Ureter (tissue), 1 donor: ENCODE measurements at regions not wholly inside any gene's neighbourhood (a gene's known extent, or its start where the extent isn't known, plus 50 kb on each side); places are given as distances from the start of the nearest gene placed in this dataset.

Source experiments
- DNase-seq: peaks from one replicate; pipeline ENCODE4 v3.0.0-alpha.2; 2020; ENCODE audit warnings: low spot score
- donor health status: DM: yes; HTN: yes; CAD: no.

DNA sequence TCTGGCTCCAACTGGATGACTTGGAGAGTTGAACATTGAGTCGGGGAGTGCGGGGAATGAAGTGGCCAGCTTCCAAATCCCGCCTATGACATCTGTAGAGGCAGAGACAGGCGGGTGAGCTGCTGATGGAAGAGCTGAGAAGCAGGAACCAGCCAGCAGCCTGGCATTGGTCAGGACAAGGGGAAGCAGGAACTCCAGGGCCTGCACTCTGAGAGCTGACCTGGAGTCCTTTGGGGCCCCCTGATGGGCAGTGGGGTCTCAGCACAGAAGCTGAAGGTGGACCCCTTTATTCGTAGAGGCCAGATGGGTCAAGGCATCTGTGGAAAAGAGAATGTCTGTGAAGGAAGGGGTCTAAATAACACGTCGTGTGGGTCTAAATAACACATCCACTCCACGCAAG is 57.0 kb downstream of the SEC61G start:
- no peak for DNase-seq

DNA sequence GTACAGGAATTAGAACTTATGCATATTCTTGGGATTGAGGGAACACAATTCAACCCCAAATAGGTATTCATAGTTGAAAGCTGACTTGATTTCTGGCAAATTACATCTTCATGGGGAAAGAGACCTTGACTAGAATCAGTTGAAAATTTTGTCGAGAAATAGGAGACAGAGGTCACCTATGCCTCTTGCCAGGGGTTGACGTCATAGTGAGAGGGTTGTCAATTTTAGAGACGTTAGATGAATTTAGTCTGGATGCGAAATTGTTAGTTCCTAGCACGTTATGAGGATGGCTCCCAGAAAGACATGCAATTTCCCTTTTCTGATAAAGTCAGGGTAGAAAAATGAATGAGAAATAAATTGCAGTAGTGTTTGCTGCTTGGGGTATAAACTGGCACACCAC is 59.3 kb downstream of the SEC61G start:
- DNase-seq, result no peak

DNA sequence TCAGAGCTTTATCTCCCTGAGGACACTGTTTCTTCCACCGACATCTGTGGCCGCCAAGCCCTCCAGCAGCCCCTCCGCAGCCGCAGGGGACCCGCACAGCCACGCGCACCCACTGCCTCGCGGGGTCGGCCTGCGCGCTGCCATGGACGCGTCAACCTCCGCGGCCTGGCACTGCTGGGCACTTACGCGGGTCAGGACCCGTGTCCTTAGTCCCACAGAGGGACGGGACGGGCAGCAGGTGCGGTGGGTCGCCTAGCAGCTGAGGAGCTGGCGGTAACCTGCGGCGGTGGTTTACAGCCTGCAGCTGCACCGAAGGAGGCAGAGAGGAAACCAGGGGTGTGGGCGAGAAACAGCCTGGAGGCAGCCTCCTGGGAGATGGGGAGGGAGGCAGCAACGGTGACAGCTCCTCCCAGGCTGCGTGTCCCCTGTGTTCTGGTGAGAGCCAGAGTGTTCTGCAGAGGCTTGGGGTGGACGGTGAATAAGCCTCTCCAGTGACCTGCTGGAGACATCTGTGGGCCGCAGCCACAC is 61.3 kb downstream of the SEC61G start:
- no peak for DNase-seq

DNA sequence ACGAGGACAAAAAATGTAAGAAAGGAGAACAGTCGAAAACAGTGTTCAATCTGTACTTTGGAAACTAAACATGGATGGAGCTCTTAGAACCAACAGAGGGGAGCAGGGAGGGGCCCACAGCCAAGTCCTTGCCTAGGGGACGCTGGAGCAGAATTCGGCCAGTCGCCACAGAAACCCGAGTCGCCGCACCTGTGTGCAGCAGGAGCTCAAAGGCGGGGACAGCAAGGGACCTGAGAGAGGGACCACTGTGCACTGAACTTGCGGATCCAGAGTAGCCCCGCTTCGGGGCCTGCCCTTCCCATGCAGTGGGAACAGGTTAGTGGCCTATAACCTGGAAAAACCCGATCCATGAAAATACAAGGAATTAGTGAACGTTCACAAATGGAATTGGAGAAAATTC is 68.1 kb downstream of the SEC61G start:
- DNase-seq, result no peak

DNA sequence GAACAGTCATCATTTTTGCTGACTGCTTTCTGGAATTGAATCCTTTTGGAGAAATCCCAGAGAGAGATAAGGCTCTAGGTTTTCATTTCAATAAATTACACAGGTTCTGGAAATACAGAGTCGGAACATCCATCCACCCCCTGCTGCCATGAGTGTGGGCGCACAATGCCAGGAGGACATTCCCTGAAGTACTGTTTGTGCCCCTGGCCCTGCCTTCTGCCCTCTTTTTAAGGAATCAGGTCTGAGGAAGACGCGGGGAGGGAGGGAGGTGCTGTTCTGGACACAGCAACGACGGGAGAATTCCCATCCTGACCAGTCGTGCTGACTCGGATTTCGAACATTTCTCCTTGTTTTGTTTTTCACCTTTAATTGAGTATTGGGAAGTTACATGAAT is 69.0 kb downstream of the SEC61G start:
- DNase-seq, result no peak

DNA sequence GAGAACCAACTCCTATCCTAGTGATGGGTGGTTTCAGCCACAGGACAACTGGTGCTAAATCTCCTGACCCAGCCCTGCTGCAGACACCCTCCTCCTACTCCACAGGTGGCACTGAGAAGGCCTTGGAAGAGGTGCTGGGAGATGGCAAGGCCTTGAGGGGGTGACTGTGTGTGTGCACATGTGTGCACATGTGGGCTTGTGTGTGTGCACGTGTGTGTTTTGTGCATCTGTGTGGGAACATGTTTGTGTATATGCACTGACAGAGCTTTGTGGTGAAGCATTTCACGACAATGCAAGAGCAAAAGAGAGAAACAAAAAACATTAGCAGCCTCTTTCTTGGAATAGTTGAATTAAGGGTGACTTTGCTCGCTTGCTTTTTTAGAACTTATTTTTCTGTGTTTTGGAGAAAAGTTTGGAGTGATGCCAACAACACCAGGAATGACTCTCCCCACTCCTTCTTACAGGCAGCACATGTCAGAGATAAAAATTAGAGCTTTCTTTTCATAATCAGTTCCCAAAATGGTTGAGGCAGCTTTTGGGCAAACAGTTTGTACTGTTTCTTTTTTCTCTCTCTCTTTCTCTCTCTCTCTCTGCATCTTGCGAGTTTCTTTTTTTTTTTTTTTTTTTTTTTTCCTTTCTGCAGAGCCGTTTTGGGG is 69.5 kb downstream of the SEC61G start:
- no peak for DNase-seq

DNA sequence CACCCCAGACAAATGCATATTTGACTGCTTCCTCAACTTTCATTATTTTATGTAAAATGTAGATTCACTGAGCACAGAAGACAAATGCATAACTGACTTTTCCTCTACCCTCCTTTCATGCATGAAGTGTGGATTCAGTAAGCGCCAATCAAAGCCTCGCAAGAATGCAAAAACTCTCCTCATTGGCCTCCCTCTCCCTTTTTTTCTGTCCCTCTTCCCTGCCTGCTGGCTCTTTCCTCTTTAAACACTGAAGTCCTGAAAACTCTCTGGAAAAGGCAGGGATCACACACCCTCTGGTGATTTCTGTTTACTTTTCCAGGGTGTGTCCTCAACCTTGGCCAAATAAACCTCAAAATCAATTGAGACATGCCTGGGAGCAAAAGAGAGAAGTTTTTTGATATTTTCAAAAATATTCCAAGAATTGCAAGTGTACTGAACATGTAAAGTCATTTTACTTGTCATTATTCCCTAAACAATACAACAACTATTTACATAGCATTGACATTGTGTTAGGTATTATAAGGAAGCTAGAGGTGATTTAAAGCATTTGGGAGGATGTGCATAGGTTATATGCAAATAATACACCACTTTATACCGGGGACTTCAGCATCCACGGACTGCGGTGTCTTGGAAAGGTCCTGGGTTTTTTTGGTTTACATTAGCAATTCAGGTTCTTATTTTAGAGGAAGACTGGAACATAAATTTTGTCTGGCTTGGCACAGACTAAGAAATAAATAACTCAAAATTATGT is 71.4 kb downstream of the SEC61G start:
- no peak for DNase-seq

DNA sequence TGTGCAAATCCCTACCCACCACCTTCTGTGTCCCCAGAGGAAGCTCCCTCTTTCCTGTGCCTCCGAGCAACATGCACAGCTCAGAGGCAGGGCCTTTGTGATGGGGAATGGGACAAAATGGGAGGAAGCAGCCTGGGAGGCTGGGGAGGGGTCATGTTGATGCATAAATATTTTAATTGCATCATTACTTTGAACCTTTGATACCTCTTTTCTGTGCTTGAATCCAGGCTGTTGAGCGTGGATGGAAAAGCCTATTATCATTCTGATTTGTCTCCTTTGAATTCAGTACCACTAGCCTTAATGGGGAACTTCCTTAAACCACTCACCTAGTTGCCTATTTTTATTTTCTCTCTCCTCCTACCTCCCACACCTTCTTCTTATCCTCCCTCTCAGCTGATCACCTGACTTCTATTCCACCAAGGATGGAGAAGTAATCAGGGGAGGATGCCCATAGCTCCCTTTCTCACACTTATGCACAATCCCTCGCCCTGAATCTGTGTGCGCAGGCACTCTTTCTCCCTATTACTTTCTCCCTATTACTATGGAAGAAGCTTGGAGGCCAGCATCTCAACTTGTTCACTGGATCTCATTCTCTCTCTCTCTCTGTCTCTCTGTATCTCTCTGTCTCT is 78.5 kb downstream of the SEC61G start:
- no peak for DNase-seq

DNA sequence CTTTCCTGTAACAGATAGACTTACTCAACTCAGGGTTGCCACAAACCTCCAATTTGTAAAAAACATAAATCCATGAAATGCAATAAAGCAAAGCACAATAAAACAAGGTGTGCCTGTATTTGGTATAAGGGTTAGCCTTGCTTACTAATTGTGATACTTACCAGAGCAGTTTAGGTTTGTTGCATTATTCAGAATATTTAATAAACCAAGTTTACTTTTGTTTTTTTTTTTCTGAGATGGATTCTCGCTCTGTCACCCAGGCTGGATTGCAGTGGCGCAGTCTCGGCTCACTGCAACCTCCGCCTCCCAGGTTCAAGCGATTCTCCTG is 79.6 kb downstream of the SEC61G start:
- no peak for DNase-seq

DNA sequence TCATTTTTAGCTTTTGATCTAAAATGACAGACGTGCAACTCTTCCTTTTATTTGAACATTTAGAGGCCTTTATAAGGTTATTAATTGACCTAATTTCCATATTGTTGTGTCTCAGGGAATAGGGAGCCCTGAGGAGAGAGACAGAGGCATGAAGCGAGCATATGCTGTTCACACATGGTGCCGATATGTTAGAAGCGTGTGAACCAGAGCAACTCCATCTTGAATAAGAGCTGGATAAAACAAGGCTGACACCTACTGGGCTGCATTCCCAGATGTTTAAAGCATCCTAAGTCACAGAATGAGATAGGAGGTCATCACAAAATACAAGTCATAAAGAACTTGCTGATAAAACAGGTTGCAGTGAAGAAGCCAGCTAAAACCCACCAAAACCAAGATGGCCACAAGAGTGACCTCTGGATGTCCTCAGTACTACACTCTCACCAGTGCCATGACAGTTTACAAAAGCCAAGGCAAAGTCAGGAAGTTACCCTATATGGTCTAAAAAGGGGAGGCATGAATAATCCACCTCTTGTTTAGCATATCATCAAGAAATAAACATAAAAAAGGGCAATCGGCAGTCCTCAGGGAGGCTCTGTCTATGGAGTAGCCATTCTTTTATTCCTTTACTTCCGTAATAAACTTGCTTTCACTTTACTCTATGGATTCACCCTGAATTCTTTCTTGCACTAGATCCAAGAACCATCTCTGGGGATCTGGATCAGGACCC is 80.1 kb downstream of the SEC61G start:
- DNase-seq, result no peak

DNA sequence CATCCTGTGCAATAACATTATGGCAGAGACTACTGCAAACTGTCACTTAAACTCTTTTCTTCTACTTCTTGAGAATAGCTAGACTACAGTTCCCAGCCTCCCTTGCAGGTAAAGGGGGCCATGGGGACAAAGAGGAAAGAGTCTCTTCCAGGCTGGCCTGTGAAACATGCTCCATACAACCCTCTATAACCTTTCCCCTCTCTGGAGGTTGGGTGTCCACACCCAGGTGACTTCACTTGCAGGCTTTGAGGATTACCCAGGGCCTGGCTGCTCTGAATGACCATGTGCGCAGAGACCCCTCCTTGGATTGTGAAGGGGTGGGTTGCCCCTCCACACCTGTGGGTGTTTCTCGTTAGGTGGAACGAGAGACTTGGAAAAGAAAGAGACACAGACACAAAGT is 84.1 kb downstream of the SEC61G start:
- no peak for DNase-seq

DNA sequence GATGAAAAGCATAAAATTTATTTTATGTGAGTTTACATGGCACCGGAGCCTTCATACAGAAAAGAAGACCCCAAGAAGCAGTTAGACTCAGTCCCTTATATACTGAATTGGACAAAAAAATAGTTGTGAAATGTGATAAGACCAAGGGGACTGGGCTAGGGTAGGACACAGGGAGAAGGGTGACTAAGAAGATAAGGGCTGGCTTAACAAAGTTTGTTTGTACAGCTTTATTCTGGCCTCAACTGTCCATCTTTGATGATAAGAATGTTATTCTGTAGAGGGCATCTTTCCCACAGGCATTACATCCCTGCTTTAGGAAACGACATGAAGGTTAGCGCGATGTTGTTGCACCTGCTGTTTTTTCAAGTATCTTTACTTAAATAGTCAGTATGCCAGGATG is 86.5 kb downstream of the SEC61G start:
- no peak for DNase-seq

DNA sequence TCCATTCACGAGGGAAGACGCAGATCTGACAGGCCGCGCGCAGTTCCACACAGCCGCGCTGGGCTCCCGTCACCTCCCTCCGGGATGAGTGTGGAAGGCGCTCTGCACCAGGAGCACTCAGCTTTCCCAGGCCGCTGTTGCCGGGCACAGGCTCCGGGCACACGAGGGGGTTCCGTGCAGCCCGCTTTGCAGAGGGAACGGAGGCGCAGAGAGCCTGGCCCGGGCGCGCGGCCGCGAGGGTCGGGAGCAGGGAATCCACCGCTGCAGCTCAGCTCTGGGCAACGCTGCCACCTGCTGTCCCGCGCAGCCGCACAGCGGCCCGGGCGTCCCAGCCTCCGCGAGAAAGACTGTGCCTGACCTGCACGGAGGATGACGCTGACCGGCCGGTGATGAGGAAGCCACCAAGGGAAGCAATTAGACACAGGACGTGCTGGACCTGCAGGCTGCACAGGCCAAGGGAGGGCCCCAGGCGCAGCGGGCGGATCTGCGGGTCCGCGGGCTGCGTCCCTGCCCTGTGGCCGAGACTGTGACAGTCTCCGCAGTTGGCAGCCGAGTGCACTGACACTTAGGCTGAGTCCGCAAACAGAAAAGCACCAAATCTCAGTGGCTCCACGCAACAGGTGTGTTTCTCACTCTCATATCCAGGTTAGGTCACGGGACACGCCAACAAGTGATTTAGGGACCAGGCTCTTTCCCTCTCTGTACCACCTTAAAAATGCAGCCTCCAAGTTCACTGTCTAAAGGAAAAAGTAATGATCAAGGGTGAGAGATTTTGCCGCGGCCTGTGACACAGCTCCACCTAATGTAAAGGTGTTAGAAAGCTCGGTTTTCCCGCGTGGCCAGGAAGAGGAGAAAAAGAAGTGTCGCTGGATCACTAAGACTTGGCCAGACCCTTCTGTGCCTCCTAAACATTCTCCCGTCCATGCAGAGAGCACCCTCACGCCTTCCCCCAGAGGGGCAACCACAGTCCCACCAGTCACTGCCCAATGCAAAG is 94.5 kb downstream of the SEC61G start:
- peak; percentile 67 for DNase-seq

DNA sequence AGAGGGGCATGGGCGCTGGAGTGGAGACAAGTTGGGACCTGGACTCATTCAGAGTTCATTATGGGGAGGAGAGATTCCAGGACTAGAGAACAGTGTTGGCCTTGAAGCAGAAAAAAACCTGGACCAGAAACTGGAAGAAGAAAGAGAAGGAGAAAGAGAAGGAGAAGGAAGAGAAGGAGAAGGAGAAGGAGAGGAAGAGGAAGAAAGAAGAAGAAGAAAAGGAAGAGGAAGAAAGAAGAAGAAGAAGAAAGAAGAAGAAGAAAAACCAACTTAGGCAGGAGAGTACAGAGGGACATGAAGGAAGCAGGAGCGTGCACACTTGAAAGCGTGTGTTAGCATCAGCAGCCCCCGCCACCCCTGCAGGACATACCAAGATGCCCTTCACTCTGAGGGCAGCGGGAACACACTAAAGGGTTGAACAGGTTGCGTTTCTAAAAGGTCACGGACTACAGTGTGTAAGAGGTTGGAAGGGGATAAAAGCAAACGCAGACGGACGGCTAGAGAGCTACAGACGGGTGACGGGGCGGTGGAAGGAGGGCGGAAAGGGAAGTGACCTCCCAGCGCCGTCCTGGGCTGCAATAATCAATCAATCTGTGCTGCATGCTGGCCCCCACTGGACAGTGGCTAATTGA is 95.3 kb downstream of the SEC61G start:
- DNase-seq, result no peak

DNA sequence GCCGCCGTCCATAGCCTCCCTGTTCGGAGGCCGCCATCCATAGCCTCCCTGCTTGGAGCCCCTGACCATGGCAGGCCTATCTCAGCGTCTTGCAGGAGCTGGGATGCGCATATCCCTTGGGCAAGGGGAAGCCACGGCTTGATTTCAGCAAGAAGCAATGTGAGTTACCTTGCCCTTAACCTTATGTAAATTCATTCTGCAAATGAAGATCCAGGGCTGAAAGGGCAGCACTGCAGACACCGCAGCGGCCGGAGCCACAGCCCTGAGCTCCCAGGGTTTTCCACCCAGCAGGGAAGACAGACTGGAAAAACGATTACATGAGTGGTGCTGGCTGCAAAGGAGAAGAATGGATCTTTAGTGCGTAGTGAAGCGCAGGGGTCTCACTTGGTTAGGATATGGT is 95.8 kb downstream of the SEC61G start:
- DNase-seq, result no peak

DNA sequence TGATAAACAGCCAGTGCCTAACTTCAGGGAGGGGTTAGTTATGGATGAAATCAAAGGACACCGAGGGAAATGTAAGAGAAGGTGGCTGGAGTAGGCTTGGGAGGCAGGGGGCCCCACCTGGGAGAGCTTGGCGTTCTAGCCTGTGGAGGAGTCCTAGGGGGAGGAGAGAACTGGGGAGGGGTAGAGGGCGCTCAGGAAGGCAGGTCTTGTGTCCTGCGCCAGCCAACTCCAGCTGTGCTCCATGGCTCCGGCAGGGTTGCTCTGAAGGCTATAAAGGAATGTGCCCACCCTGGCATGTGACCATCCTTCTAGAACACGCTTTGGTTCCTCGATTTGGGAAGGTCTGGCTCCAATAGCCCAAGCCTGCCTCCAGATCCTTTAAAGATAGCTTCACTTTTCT is 96.3 kb downstream of the SEC61G start:
- no peak for DNase-seq

DNA sequence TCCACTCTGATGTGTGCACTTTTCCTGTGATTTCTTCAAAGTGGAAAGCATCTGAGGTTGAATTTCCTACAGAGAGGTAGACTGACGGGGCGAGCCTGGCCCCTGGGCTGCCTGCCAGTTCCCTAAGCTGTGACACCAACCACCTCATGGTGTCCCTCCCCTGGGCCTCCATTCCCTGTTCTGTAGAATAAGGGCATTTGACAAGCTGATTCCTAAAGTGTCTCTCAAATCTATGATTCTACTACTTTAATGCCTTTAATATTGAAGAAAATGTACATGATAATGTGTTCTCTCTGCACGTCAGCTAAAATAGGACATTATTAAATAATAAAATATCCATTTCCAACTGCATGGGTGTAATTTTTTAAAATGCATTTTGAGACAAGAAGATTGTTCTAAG is 105.1 kb downstream of the SEC61G start:
- no peak for DNase-seq

DNA sequence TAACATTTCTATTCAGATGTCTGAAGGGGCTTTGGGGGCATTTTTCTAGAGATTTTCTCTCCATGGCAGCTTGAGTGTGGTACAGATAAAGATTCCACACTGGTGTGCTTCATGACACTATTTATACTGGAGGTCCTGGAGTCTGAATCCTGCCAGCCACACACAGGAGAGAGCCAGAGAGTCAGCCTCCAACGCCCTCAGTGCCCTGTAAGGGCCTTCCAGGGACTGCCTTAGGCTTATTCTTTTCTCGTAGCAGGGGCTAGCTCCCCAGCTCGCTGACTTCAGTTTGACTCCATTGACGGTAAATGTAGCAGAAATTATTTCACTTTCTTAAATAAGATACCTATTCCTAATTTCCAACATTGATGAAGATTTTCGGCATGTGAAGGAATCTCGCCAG is 100.9 kb downstream of the VSTM2A start:
- no peak for DNase-seq

DNA sequence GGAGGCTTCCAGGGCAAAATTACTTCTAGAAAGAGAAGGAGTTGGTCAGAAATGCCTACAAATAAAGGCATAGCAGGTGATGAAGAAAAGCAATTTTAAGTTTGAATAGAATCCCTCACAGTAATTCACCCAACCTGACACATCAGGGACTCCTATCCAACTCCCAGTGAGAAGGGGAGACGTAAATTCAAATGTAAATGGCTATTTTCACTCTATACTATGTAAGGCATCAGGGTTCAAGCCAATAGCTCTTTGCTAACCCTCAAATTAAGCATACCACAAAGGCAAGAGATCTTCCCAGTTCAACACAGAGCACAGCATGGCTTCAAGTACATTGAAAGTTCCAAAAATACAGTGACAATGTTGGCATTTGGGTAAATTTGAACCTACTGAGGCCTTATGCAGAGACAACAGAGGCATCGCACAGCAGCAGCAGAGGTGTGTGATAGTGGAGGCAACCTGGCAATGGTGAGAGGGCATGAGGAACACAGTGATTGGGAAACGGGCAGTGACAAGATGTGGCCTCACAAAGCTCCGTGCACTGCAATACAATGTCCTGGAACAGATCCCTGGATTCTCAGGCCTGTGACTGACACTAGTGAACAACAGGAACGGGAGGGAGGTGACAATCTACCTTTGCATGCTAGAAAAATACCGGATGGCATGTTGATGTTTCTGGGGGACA is 95.7 kb downstream of the VSTM2A start:
- no peak for DNase-seq

DNA sequence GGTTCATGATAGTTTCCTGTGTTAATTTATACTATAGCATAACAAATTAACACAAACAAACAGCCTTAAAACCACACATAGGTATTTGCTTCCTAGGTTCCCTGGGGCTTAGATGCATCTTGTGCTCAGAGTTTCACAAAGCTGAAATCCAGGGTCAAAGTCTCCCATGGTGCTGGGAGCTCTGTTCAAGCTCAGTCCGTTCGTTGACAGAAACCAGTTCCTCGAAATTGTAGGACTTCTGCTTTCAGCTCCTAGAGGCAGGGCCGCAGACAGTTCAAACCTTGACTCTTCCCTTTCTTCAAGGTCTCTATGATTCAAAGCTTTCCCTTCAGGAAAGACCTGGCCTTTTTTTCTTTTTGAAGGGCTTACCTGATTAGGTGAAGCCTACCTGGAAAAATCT is 90.5 kb downstream of the VSTM2A start:
- DNase-seq, result no peak
